ENCODE measurements at regions not wholly inside any gene's neighbourhood (a gene's known extent, or its start where the extent isn't known, plus 50 kb on each side); places are given as distances from the start of the nearest gene placed in this dataset.
A peak's percentile ranks its signal among the peaks of the same experiment; 100 is the strongest.

DNA sequence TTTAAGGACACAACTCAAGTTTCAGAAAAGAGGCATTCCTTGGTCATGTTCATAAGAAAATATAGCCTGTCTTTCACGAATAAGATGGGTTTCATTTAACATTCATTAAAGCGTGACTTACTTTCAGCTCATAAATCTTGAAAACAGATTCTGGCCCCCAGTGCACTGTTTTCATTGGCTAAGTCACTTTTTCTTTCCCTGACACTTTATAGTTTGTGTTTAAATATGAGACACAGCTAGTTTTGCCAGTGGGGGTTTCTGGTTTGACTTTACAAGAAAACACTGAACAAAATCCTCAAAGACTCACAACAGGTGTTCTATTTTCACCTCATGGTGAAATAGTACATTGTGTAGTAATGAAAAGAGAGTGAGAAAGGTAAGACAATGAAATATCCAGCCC, 65.9 kb downstream of the PHLDA1 start:
- DNase-seq (ENCODE audit: low spot score): no peak
- H3K79me1 ChIP-seq (ENCODE audit: low read depth, low read length): no peaks in the 10 kb centered on the region
- H3K27ac ChIP-seq (replicated peaks; ENCODE audit: low read length): no peak overlapping the region
- no peak overlapping the region for H2BK120ac ChIP-seq (ENCODE audit: low read depth, low read length)
- H3K9ac ChIP-seq (ENCODE audit: low read depth, low read length, poor library complexity): no peak overlapping the region
- H4K8ac ChIP-seq (ENCODE audit: low read depth, low read length): no peak overlapping the region
- no peak overlapping the region for H3K14ac ChIP-seq (ENCODE audit: low read length)
- H2BK5ac ChIP-seq (ENCODE audit: low read length): no peak overlapping the region
- no peak overlapping the region for H3K4ac ChIP-seq (ENCODE audit: low read length)
- H2AFZ ChIP-seq (ENCODE audit: low read length): no peak overlapping the region
- H3K4me1 ChIP-seq (ENCODE audit: control insufficient read depth in 2 of 2, insufficient read depth in 1 of 2, low read depth in 1 of 2, low read length in 2 of 2): peaks cover 4% of the 10 kb centered on the region in 2 donors
- no peak overlapping the region for H3K4me3 ChIP-seq (ENCODE audit: low read length in 2 of 2)
- no peak overlapping the region for H3K23ac ChIP-seq (ENCODE audit: low read depth, low read length, poor library complexity)
- no peaks in the 10 kb centered on the region for H3K36me3 ChIP-seq (replicated peaks in 1 of 2; ENCODE audit: control insufficient read depth in 2 of 2, insufficient read depth in 2 of 2, low read length in 2 of 2)
- H3K27me3 ChIP-seq (ENCODE audit: control insufficient read depth in 3 of 3, insufficient read depth in 3 of 3, low read depth in 1 of 3, low read length in 3 of 3): no peaks in the 10 kb centered on the region
- no peak overlapping the region for H2AK5ac ChIP-seq (ENCODE audit: low read depth, low read length)
- WGBS, 2 donors (ENCODE audit: extremely low coverage in 2 of 2, insufficient read length in 2 of 2, insufficient replicate concordance in 1 of 2): no CpG with 5 or more reads among the region's 2 CpGs
- no peak overlapping the region for H2BK15ac ChIP-seq (ENCODE audit: low read length)
- no peak overlapping the region for H2BK12ac ChIP-seq (ENCODE audit: low read length)
- no peak overlapping the region for H3K4me2 ChIP-seq (ENCODE audit: insufficient read depth, low read length, poor library complexity, severe bottlenecking)
- no peaks in the 10 kb centered on the region for H3K9me3 ChIP-seq (replicated peaks in 1 of 2; ENCODE audit: control insufficient read depth in 2 of 2, insufficient read depth in 1 of 2, low read depth in 1 of 2, low read length in 2 of 2)
- no peak overlapping the region for H4K91ac ChIP-seq (ENCODE audit: low read depth, low read length, poor library complexity)
- no peak overlapping the region for H3K18ac ChIP-seq (ENCODE audit: low read length)

DNA sequence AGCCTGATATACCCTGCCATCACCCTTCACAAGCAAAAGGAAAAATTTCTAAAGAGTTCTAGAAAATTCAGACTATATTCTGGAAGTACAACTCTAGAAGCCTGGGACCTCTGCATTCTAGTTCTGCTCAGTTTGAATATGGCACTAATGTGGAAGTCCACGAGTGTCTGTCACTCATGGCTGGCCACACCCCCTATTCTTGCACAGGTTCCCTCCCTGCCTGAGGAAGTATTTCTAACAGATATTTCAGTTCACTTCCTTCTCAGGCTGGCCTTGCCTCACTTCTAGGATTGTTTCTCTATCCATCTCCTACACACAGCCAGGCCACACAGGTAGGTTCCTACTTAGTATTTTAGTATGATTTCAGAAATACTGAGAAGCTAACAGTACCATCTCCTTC, 67.4 kb downstream of the PHLDA1 start:
- Histone ChIP-seq H3K4me3 (ENCODE audit: low read length in 2 of 2) (no peak overlapping the region), H3K4me2 (ENCODE audit: insufficient read depth, low read length, poor library complexity, severe bottlenecking) (no peak overlapping the region), H3K4me1 (ENCODE audit: control insufficient read depth in 2 of 2, insufficient read depth in 1 of 2, low read depth in 1 of 2, low read length in 2 of 2) (peaks cover 8 to 10% of the 10 kb centered on the region in 2 donors), H4K91ac (ENCODE audit: low read depth, low read length, poor library complexity) (no peak overlapping the region), H3K27me3 (ENCODE audit: control insufficient read depth in 3 of 3, insufficient read depth in 3 of 3, low read depth in 1 of 3, low read length in 3 of 3) (no peaks in the 10 kb centered on the region), H3K9ac (ENCODE audit: low read depth, low read length, poor library complexity) (no peak overlapping the region), H3K4ac (ENCODE audit: low read length) (no peak overlapping the region), H3K27ac (replicated peaks; ENCODE audit: low read length) (no peak overlapping the region), H2BK5ac (ENCODE audit: low read length) (no peak overlapping the region), H2AK5ac (ENCODE audit: low read depth, low read length) (no peak overlapping the region), H3K23ac (ENCODE audit: low read depth, low read length, poor library complexity) (no peak overlapping the region), H2AFZ (ENCODE audit: low read length) (no peak overlapping the region), H2BK12ac (ENCODE audit: low read length) (no peak overlapping the region), H2BK15ac (ENCODE audit: low read length) (no peak overlapping the region), H3K14ac (ENCODE audit: low read length) (no peak overlapping the region), H3K18ac (ENCODE audit: low read length) (no peak overlapping the region), H3K79me1 (ENCODE audit: low read depth, low read length) (no peaks in the 10 kb centered on the region), H4K8ac (ENCODE audit: low read depth, low read length) (no peak overlapping the region), H3K36me3 (replicated peaks in 1 of 2; ENCODE audit: control insufficient read depth in 2 of 2, insufficient read depth in 2 of 2, low read length in 2 of 2) (no peaks in the 10 kb centered on the region), H2BK120ac (ENCODE audit: low read depth, low read length) (no peak overlapping the region), H3K9me3 (replicated peaks in 1 of 2; ENCODE audit: control insufficient read depth in 2 of 2, insufficient read depth in 1 of 2, low read depth in 1 of 2, low read length in 2 of 2) (no peaks in the 10 kb centered on the region)
- no CpG with 5 or more reads among the region's 1 CpG for WGBS, 2 donors (ENCODE audit: extremely low coverage in 2 of 2, insufficient read length in 2 of 2, insufficient replicate concordance in 1 of 2)
- no peak for DNase-seq (ENCODE audit: low spot score)

DNA sequence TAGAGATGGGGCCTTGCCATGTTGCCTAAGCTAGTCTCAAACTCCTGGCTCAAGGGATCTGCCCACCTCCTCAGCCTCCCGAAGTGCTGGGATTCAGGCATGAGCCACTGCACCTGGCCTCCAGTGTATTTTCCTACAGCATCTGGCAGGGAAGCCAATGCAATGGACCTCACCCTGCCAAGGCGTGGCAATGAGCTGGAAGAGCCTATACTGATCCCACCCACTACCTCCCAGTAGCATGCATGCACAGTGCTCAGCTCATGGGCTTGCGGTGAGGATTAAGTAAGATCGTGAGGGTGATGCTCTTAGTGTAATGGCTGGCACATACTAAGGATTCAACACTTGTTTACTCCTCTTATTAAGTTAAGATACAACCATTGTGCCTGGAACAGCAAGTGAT, 69.7 kb downstream of the PHLDA1 start:
- Histone ChIP-seq H4K91ac (ENCODE audit: low read depth, low read length, poor library complexity) (peak overlapping the region; percentile 35), H3K4me2 (ENCODE audit: insufficient read depth, low read length, poor library complexity, severe bottlenecking) (no peak overlapping the region), H3K4me3 (ENCODE audit: low read length in 2 of 2) (peak overlapping the region in 1 of 2 donors; percentile 46), H3K79me1 (ENCODE audit: low read depth, low read length) (no peaks in the 10 kb centered on the region), H3K14ac (ENCODE audit: low read length) (no peak overlapping the region), H2BK120ac (ENCODE audit: low read depth, low read length) (no peak overlapping the region), H2AFZ (ENCODE audit: low read length) (no peak overlapping the region), H4K8ac (ENCODE audit: low read depth, low read length) (no peak overlapping the region), H3K27me3 (ENCODE audit: control insufficient read depth in 3 of 3, insufficient read depth in 3 of 3, low read depth in 1 of 3, low read length in 3 of 3) (no peaks in the 10 kb centered on the region), H3K18ac (ENCODE audit: low read length) (peak overlapping the region; percentile 15), H3K23ac (ENCODE audit: low read depth, low read length, poor library complexity) (no peak overlapping the region), H3K4ac (ENCODE audit: low read length) (no peak overlapping the region), H2BK15ac (ENCODE audit: low read length) (no peak overlapping the region), H2BK5ac (ENCODE audit: low read length) (no peak overlapping the region), H3K27ac (replicated peaks; ENCODE audit: low read length) (no peak overlapping the region), H2BK12ac (ENCODE audit: low read length) (no peak overlapping the region), H2AK5ac (ENCODE audit: low read depth, low read length) (no peak overlapping the region), H3K9me3 (replicated peaks in 1 of 2; ENCODE audit: control insufficient read depth in 2 of 2, insufficient read depth in 1 of 2, low read depth in 1 of 2, low read length in 2 of 2) (no peaks in the 10 kb centered on the region), H3K36me3 (replicated peaks in 1 of 2; ENCODE audit: control insufficient read depth in 2 of 2, insufficient read depth in 2 of 2, low read length in 2 of 2) (no peaks in the 10 kb centered on the region), H3K9ac (ENCODE audit: low read depth, low read length, poor library complexity) (no peak overlapping the region), H3K4me1 (ENCODE audit: control insufficient read depth in 2 of 2, insufficient read depth in 1 of 2, low read depth in 1 of 2, low read length in 2 of 2) (peaks cover 14 to 16% of the 10 kb centered on the region in 2 donors)
- no peak for DNase-seq (ENCODE audit: low spot score)
- no CpG with 5 or more reads among the region's 4 CpGs for WGBS, 2 donors (ENCODE audit: extremely low coverage in 2 of 2, insufficient read length in 2 of 2, insufficient replicate concordance in 1 of 2)

DNA sequence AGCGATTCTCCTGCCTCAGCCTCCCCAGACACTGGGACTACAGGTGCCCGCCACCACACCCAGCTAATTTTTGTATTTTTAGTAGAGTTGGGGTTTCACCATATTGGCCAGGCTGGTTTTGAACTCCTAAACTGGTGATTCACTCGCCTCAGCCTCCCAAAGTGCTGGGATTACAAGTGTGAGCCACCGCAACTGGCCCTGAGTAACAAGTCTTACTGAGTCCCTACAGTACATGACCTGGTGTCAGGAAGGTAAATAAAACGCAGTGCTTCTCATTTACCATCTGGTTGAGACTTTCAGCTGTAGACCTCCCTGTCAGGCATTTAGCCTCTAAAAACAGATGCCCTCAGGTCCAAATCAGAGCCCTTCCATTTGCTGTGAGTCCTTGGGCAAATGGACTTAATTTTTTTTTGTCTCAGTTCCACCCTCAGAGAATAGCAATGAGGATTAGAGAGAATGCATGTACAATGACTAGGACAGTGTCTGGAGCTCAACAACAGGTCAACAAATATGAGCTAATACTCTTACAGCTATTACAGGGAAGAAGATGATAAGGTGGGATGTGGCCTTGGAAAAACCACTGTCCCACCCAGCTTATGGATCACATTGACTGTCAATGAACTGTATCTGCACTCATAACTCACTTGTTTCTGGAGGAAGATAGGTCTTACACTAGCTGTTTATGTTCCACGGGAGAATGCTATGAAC, 70.5 kb downstream of the PHLDA1 start:
- Histone ChIP-seq H3K9ac (ENCODE audit: low read depth, low read length, poor library complexity) (no peak overlapping the region), H3K4me2 (ENCODE audit: insufficient read depth, low read length, poor library complexity, severe bottlenecking) (no peak overlapping the region), H3K4ac (ENCODE audit: low read length) (no peak overlapping the region), H3K23ac (ENCODE audit: low read depth, low read length, poor library complexity) (no peak overlapping the region), H2BK5ac (ENCODE audit: low read length) (no peak overlapping the region), H3K18ac (ENCODE audit: low read length) (no peak overlapping the region), H2BK15ac (ENCODE audit: low read length) (no peak overlapping the region), H3K14ac (ENCODE audit: low read length) (no peak overlapping the region), H4K8ac (ENCODE audit: low read depth, low read length) (no peak overlapping the region), H3K27ac (replicated peaks; ENCODE audit: low read length) (no peak overlapping the region), H2AK5ac (ENCODE audit: low read depth, low read length) (no peak overlapping the region), H3K4me1 (ENCODE audit: control insufficient read depth in 2 of 2, insufficient read depth in 1 of 2, low read depth in 1 of 2, low read length in 2 of 2) (peaks cover 14 to 16% of the 10 kb centered on the region in 2 donors), H3K36me3 (replicated peaks in 1 of 2; ENCODE audit: control insufficient read depth in 2 of 2, insufficient read depth in 2 of 2, low read length in 2 of 2) (no peaks in the 10 kb centered on the region), H3K4me3 (ENCODE audit: low read length in 2 of 2) (no peak overlapping the region), H2BK120ac (ENCODE audit: low read depth, low read length) (no peak overlapping the region), H3K27me3 (ENCODE audit: control insufficient read depth in 3 of 3, insufficient read depth in 3 of 3, low read depth in 1 of 3, low read length in 3 of 3) (no peaks in the 10 kb centered on the region), H3K79me1 (ENCODE audit: low read depth, low read length) (no peaks in the 10 kb centered on the region), H2AFZ (ENCODE audit: low read length) (no peak overlapping the region), H2BK12ac (ENCODE audit: low read length) (no peak overlapping the region), H4K91ac (ENCODE audit: low read depth, low read length, poor library complexity) (no peak overlapping the region), H3K9me3 (replicated peaks in 1 of 2; ENCODE audit: control insufficient read depth in 2 of 2, insufficient read depth in 1 of 2, low read depth in 1 of 2, low read length in 2 of 2) (no peaks in the 10 kb centered on the region)
- no peak for DNase-seq (ENCODE audit: low spot score)
- no CpG with 5 or more reads among the region's 6 CpGs for WGBS, 2 donors (ENCODE audit: extremely low coverage in 2 of 2, insufficient read length in 2 of 2, insufficient replicate concordance in 1 of 2)

All from neuronal stem cell (in vitro differentiated cells).